HAP-1 (cell line): ENCODE measurements at regions not wholly inside any gene's neighbourhood (a gene's known extent, or its start where the extent isn't known, plus 50 kb on each side); places are given as distances from the start of the nearest gene placed in this dataset.

ENCODE experiments used
- DNase-seq, 2 experiments: peaks; one replicate each; pipeline ENCODE4 v3.0.0-alpha.2; 2016 to 2020; ENCODE audit warnings: low spot score in 2 of 2
- H3K27me3 ChIP-seq: fragments of 250-450 bp; sonication (Bioruptor Pico); 2 replicates; pipeline ENCODE4 v1.5.1; 2020; ENCODE audit warnings: low read depth, mild to moderate bottlenecking, moderate library complexity
- H3K36me3 ChIP-seq: fragments of 250-450 bp; sonication (Bioruptor Pico); replicated peaks from 2 replicates; pipeline ENCODE4 v1.5.1; 2020; ENCODE audit warnings: mild to moderate bottlenecking
- H3K4me1 ChIP-seq: fragments of 250-450 bp; sonication (Bioruptor Pico); 2 replicates; pipeline ENCODE4 v1.5.1; 2020; ENCODE audit warnings: mild to moderate bottlenecking
- H3K4me3 ChIP-seq: fragments of 250-450 bp; sonication (Bioruptor Pico); 2 replicates; pipeline ENCODE4 v1.5.1; 2020; ENCODE audit warnings: mild to moderate bottlenecking, moderate library complexity
- H3K9me3 ChIP-seq: fragments of 250-450 bp; sonication (Bioruptor Pico); 2 replicates; pipeline ENCODE4 v1.5.1; 2020; ENCODE audit warnings: mild to moderate bottlenecking, moderate library complexity
- in situ Hi-C: fragments of 300-500 bp; cut with MboI; formaldehyde crosslinking; loops from 3 replicates; pipeline ENCODE4 v1.14.3; 2020; ENCODE audit warnings: low sequenced_read_pairs, inconsistent platforms, mixed read lengths

DNA sequence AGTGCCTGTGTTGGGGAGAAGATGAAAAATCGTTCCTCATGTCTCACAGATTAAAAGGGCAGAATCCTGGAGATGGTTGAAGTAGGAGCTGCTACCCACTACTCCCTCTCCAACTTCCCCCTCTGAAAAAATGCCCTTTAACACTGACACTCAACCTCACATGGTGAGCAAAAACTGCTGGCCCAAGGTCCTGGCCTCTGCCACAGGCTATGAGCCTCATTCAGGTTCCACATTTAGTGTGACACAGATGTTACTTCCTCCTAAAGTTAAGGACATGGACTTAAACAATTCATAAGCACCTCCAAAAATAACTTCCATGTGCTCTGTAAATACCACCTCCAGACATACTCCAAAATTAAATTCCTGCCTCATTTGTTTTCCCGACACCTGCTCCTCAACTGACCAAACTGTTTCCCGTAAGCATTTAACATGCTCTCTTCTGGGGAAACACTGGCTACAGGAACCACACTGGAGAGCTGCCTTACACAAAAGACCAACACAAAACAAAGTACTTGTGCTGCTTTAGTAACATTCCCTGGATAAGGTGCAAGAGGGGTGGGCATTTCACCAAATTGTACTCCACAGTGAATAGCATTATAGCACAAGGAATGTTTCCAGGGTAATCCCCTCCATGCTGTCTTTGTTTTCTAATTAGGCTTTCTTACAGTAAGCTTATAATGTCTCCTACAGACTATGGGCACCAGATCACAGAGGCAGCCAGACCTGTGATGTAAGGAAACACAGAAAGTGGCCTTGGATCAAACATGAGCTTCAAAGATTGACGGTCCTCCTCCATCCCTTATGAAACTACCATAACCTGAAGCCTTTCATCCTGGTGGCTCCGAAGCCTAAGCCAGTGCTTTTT, 57.0 kb downstream of the PHLDA1 start:
- in situ Hi-C loops = no loop called here
- peaks cover 12% of the 10 kb centered on the region for H3K4me1 ChIP-seq
- DNase-seq = peak; percentile 14 to 47
- H3K4me3 ChIP-seq = no peak overlapping the region
- no peaks in the 10 kb centered on the region for H3K36me3 ChIP-seq
- H3K9me3 ChIP-seq = no peaks in the 10 kb centered on the region
- H3K27me3 ChIP-seq = no peaks in the 10 kb centered on the region

DNA sequence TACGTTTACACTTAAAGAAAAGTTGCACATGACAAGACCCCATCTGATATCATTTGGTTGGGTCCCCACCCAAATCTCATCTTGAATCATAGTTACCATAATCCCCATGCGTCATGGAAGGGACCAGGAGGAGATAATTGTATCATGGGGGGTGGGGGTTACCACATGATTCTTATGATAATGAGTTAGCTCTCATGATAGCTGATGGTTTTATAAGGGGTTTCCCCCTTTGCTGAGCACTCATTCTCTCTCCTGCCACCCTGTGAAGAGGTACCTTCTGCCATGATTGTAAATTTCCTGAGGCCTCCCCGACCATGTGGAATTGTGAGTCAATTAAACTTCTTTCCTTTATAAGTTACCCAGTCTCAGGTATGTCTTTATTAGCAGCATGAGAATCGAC, 60.3 kb downstream of the PHLDA1 start:
- DNase-seq = no peak
- Histone ChIP-seq H3K36me3 (no peaks in the 10 kb centered on the region), H3K27me3 (no peaks in the 10 kb centered on the region), H3K9me3 (no peaks in the 10 kb centered on the region), H3K4me1 (peaks cover 12% of the 10 kb centered on the region), H3K4me3 (no peak overlapping the region)
- in situ Hi-C loops = no loop called here

DNA sequence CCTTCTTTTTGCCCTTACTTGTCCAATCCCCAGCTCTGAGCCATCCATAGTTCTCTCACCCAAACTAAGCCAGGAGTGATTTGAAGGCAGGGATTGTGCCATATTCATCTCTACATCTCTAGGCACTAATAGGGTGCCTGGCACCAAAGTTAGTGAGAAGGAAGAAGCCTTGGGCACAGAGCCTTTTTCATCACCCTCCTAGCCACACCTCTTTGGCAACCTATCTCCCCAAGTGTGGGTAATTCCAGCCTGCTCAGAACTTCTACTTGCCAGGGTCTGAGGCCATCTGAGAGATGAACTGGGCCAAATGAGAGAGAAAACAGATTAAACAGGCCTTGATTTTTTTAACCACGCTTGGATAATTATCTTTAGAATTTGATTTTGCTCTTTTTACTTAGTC, 61.3 kb downstream of the PHLDA1 start:
- Histone ChIP-seq H3K4me1 (peaks cover 12% of the 10 kb centered on the region), H3K9me3 (no peaks in the 10 kb centered on the region), H3K4me3 (no peak overlapping the region), H3K27me3 (no peaks in the 10 kb centered on the region), H3K36me3 (no peaks in the 10 kb centered on the region)
- no peak for DNase-seq
- in situ Hi-C loops = no loop called here

DNA sequence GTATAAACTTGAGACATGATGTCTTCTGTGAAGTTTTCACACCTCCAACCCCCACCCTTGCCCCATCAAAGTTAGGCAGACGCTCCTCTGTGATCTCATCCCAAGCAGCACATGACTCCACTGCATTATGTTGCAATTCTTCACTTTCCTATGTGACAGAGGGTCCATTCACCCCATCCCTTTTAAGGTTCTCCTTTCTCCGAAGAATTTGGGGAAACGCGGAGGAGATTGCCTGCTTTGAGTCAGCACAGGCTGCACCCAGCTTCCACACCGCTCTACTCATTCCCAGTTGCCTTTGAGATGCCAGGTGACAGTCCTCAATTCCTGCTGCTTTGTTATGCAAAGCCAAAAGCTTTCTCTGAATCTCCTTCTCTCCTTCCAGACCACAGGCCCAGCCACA, 61.8 kb downstream of the PHLDA1 start:
- Histone ChIP-seq H3K36me3 (no peaks in the 10 kb centered on the region), H3K4me1 (peaks cover 12% of the 10 kb centered on the region), H3K9me3 (no peaks in the 10 kb centered on the region), H3K4me3 (no peak overlapping the region), H3K27me3 (no peaks in the 10 kb centered on the region)
- peak in 1 of 2 experiments; percentile 32 for DNase-seq
- in situ Hi-C loops = no loop called here

DNA sequence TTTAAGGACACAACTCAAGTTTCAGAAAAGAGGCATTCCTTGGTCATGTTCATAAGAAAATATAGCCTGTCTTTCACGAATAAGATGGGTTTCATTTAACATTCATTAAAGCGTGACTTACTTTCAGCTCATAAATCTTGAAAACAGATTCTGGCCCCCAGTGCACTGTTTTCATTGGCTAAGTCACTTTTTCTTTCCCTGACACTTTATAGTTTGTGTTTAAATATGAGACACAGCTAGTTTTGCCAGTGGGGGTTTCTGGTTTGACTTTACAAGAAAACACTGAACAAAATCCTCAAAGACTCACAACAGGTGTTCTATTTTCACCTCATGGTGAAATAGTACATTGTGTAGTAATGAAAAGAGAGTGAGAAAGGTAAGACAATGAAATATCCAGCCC, 65.9 kb downstream of the PHLDA1 start:
- H3K4me3 ChIP-seq = no peak overlapping the region
- no peaks in the 10 kb centered on the region for H3K27me3 ChIP-seq
- DNase-seq = no peak
- H3K9me3 ChIP-seq = no peaks in the 10 kb centered on the region
- no peaks in the 10 kb centered on the region for H3K36me3 ChIP-seq
- peaks cover 12% of the 10 kb centered on the region for H3K4me1 ChIP-seq
- in situ Hi-C loops = no loop called here

- in situ Hi-C loops = no loop called here
- Histone ChIP-seq H3K27me3 (no peaks in the 10 kb centered on the region), H3K4me1 (peaks cover 17% of the 10 kb centered on the region), H3K4me3 (no peak overlapping the region), H3K9me3 (no peaks in the 10 kb centered on the region), H3K36me3 (no peaks in the 10 kb centered on the region)
- DNase-seq = no peak
These were observed 67.4 kb downstream of the PHLDA1 start for GRCh38 chr12:75964150-75964549.

GRCh38 chr12:75961878-75962277, 69.7 kb downstream of the PHLDA1 start:
- H3K27me3 ChIP-seq = no peaks in the 10 kb centered on the region
- in situ Hi-C loops = no loop called here
- no peak for DNase-seq
- H3K9me3 ChIP-seq = no peaks in the 10 kb centered on the region
- H3K36me3 ChIP-seq = no peaks in the 10 kb centered on the region
- H3K4me1 ChIP-seq = peaks cover 27% of the 10 kb centered on the region
- H3K4me3 ChIP-seq = no peak overlapping the region

DNA sequence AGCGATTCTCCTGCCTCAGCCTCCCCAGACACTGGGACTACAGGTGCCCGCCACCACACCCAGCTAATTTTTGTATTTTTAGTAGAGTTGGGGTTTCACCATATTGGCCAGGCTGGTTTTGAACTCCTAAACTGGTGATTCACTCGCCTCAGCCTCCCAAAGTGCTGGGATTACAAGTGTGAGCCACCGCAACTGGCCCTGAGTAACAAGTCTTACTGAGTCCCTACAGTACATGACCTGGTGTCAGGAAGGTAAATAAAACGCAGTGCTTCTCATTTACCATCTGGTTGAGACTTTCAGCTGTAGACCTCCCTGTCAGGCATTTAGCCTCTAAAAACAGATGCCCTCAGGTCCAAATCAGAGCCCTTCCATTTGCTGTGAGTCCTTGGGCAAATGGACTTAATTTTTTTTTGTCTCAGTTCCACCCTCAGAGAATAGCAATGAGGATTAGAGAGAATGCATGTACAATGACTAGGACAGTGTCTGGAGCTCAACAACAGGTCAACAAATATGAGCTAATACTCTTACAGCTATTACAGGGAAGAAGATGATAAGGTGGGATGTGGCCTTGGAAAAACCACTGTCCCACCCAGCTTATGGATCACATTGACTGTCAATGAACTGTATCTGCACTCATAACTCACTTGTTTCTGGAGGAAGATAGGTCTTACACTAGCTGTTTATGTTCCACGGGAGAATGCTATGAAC, 70.5 kb downstream of the PHLDA1 start:
- Histone ChIP-seq H3K27me3 (no peaks in the 10 kb centered on the region), H3K36me3 (no peaks in the 10 kb centered on the region), H3K4me3 (no peak overlapping the region), H3K9me3 (no peaks in the 10 kb centered on the region), H3K4me1 (peaks cover 27% of the 10 kb centered on the region)
- in situ Hi-C loops = no loop called here
- DNase-seq = no peak

DNA sequence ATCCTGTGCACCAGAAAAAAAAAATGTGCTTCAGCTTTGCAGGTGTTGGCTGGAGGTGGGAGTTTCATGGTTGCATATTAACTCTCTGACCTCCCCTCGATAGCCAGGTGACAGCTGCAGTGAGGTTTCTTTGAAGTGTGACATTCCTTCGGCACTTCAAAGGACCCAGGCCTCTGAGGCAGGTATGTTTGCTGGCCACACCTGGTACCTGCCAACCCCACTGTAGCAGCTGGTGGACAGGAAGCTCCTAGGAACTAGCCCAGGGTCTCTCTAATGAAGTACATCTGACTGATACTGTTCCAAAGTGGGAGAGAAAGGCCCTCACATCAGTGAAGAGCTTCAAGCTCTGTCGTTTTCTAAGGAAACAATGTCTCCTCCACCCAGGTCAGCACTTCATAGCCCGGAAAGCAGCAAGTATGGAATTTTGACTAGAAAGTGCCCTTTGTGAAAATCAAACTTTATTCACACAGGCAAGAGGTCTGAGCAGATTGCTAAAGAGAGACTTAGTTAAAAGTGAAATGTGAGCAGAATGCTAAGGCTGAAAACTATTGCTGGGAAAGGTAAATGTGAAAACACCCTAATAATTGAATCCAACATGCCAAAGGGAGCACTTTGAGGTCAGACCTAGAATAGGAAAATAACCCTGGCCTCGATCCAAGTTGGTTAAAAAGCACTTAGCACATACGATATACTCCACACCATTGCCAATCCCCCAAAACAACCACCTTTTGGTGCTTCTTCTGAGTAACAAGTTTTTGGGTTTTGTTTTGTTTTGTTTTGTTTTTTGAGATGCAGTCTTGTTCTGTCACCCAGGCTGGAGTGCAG, 71.3 kb downstream of the PHLDA1 start:
- Histone ChIP-seq H3K9me3 (no peaks in the 10 kb centered on the region), H3K36me3 (no peaks in the 10 kb centered on the region), H3K4me1 (peaks cover 27% of the 10 kb centered on the region), H3K27me3 (no peaks in the 10 kb centered on the region), H3K4me3 (no peak overlapping the region)
- DNase-seq = no peak
- in situ Hi-C loops = no loop called here

GRCh38 chr12:75959506-75959905, 72.1 kb downstream of the PHLDA1 start:
- Histone ChIP-seq H3K9me3 (no peaks in the 10 kb centered on the region), H3K36me3 (no peaks in the 10 kb centered on the region), H3K4me3 (no peak overlapping the region), H3K4me1 (peaks cover 27% of the 10 kb centered on the region), H3K27me3 (no peaks in the 10 kb centered on the region)
- in situ Hi-C loops = no loop called here
- no peak for DNase-seq

DNA sequence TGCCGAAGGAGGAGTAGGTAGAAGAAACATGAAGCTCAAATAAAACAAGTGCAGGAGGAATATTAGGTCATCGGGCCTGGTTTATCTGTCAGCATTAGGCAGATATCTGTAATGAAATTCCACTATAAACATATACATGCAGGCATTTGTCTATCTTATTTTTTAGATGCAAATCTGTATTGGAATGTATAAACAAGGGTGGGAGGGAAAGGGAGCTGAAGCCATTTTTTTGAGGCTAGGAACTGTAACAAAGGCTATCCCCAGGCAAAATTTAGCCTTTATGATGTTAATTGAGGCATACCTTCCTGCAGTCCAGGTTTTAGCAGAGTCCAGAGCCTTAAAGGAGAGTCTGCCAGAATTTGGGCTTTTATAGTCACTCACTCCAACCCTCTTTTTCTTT, 72.5 kb downstream of the PHLDA1 start:
- DNase-seq = peak; percentile 62 to 98
- Histone ChIP-seq H3K36me3 (no peaks in the 10 kb centered on the region), H3K9me3 (no peaks in the 10 kb centered on the region), H3K4me3 (no peak overlapping the region), H3K27me3 (no peaks in the 10 kb centered on the region), H3K4me1 (peaks cover 27% of the 10 kb centered on the region)
- in situ Hi-C loops = no loop called here

DNA sequence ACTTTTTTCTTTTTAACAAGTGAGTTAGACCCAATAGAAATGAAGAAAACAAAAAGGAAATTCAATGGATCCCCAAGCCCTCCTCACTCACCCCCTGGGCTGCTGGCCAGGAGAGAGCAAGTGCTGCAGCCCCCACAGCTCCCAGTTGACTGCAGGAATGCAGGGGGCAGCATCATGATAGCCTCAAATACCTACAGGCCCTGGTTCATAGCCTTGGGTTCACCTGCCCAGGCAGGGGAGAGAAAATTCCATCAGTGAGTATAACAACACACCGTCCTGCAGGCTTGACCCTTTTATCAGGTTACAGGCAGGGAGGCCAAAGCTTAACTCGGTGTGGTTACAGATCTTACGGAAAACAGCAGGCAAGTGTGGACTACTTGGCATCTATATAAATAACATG, 76.3 kb downstream of the PHLDA1 start:
- no peaks in the 10 kb centered on the region for H3K9me3 ChIP-seq
- H3K4me3 ChIP-seq = no peak overlapping the region
- in situ Hi-C loops = no loop called here
- H3K4me1 ChIP-seq = peaks cover 23% of the 10 kb centered on the region
- DNase-seq = no peak
- no peaks in the 10 kb centered on the region for H3K27me3 ChIP-seq
- no peaks in the 10 kb centered on the region for H3K36me3 ChIP-seq

DNA sequence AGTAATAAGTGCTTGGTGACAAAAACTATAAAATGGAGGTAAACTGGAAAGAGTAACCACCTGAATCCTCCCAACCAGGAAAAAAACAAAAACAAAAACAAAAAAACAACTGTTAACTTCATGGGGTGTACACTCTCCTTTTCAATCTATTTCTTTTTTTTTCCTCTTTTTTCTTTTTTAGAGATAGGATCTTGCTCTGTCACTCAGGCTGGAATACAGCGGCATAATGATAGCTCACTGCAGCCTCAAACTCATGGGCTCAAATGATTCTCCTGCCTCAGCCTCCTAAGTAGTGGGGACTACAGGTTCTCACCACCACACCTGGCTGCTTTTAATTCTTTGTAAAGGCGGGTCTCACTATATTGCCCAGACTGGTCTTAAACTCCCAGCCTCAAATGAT, 76.8 kb downstream of the PHLDA1 start:
- Histone ChIP-seq H3K36me3 (no peaks in the 10 kb centered on the region), H3K4me1 (peaks cover 18% of the 10 kb centered on the region), H3K4me3 (no peak overlapping the region), H3K9me3 (no peaks in the 10 kb centered on the region), H3K27me3 (no peaks in the 10 kb centered on the region)
- DNase-seq = no peak
- in situ Hi-C loops = no loop called here

GRCh38 chr12:75954041-75954440, 77.5 kb downstream of the PHLDA1 start:
- DNase-seq = no peak
- peaks cover 12% of the 10 kb centered on the region for H3K4me1 ChIP-seq

More at GRCh38 chr12:75954041-75954440, 77.5 kb downstream of the PHLDA1 start:
- in situ Hi-C loops = no loop called here
- no peaks in the 10 kb centered on the region for H3K9me3 ChIP-seq
- H3K36me3 ChIP-seq = no peaks in the 10 kb centered on the region
- no peak overlapping the region for H3K4me3 ChIP-seq
- no peaks in the 10 kb centered on the region for H3K27me3 ChIP-seq
